GM21528 (cell line): ENCODE measurements at regions not wholly inside any gene's neighbourhood (a gene's known extent, or its start where the extent isn't known, plus 50 kb on each side); places are given as distances from the start of the nearest gene placed in this dataset.
"Not testable (repeated sequence)": the region's sequence is repeated elsewhere in the genome, so short reads cannot be mapped to it uniquely, and the experiment has no call there.

Experiments used
- ATAC-seq: cut with Tn5 transposase; IDR thresholded peaks from one replicate; pipeline ENCODE4 v1.9.1; 2021; ENCODE audit warnings: mild to moderate bottlenecking, moderate library complexity; ENCODE audit not compliant: unreplicated experiment, low FRiP score

GRCh38 chr5:67960939-67961338 lies 254.6 kb upstream of the PIK3R1 start:
- ATAC-seq, result no peak

- ATAC-seq, result no peak
Measured at GRCh38 chr5:67957374-67957773, 258.2 kb upstream of the PIK3R1 start.

GRCh38 chr5:67954351-67954750 lies 261.2 kb upstream of the PIK3R1 start:
- ATAC-seq, result no peak

GRCh38 chr5:67942421-67942820 lies 273.1 kb upstream of the PIK3R1 start:
- ATAC-seq, result no peak

- no peak for ATAC-seq
Measured at GRCh38 chr5:67941614-67942401, 273.7 kb upstream of the PIK3R1 start.

GRCh38 chr5:67935908-67936566 lies 279.5 kb upstream of the PIK3R1 start:
- no peak for ATAC-seq

GRCh38 chr5:67934976-67935375 lies 280.6 kb upstream of the PIK3R1 start:
- ATAC-seq, result no peak

GRCh38 chr5:67925511-67925910 lies 290.0 kb upstream of the PIK3R1 start:
- no peak for ATAC-seq

GRCh38 chr5:67921004-67921601 lies 294.5 kb upstream of the PIK3R1 start:
- ATAC-seq, result no peak

- not testable (repeated sequence) for ATAC-seq
Measured at GRCh38 chr5:67919532-67919931, 296.0 kb upstream of the PIK3R1 start.

- ATAC-seq, result no peak
Measured at GRCh38 chr5:67917561-67917960, 298.0 kb upstream of the PIK3R1 start.

- no peak for ATAC-seq
Measured at GRCh38 chr5:67910546-67910945, 305.0 kb upstream of the PIK3R1 start.

- ATAC-seq, result no peak
Measured at GRCh38 chr5:67908126-67908765, 307.3 kb upstream of the PIK3R1 start.

GRCh38 chr5:67904366-67904765 lies 311.2 kb upstream of the PIK3R1 start:
- no peak for ATAC-seq

- ATAC-seq, result no peak
Measured at GRCh38 chr5:67903656-67904055, 311.9 kb upstream of the PIK3R1 start.

- ATAC-seq, result no peak
Measured at GRCh38 chr5:67903121-67903520, 312.4 kb upstream of the PIK3R1 start.

- no peak for ATAC-seq
Measured at GRCh38 chr5:67902497-67902830, 313.1 kb upstream of the PIK3R1 start.

GRCh38 chr5:67901814-67902496 lies 313.6 kb upstream of the PIK3R1 start:
- ATAC-seq, result no peak

- ATAC-seq, result no peak
Measured at GRCh38 chr5:67900514-67900913, 315.0 kb upstream of the PIK3R1 start.

- no peak for ATAC-seq
Measured at GRCh38 chr5:67897980-67898379, 317.6 kb upstream of the PIK3R1 start.

- no peak for ATAC-seq
Measured at GRCh38 chr5:67897431-67897830, 318.1 kb upstream of the PIK3R1 start.
